ENCODE measurements at regions not wholly inside any gene's neighbourhood (a gene's known extent, or its start where the extent isn't known, plus 50 kb on each side); places are given as distances from the start of the nearest gene placed in this dataset.

GRCh38 chr11:71165771-71166170 is 86.6 kb downstream of the SHANK2 start:
- no peak overlapping the region for H2BK12ac ChIP-seq (ENCODE audit: low read depth, low read length)
- H2AFZ ChIP-seq (ENCODE audit: low read length): no peak overlapping the region
- CTCF ChIA-PET (ENCODE audit: partially characterized antibody): no interaction called here
- H3K14ac ChIP-seq (ENCODE audit: insufficient read length): no peak overlapping the region
- H3K79me2 ChIP-seq (ENCODE audit: control insufficient read depth in 1 of 2, insufficient read depth in 2 of 2, low read length in 2 of 2): peaks cover 0 to 11% of the 10 kb centered on the region in 2 experiments; a peak in 1 of 4 replicates
- no peaks in the 10 kb centered on the region for H3K27me3 ChIP-seq (replicated peaks in 1 of 4; ENCODE audit: control insufficient read depth in 3 of 4, extremely low read depth in 1 of 4, insufficient read depth in 3 of 4, low read length in 3 of 4)
- no peak overlapping the region for H4K8ac ChIP-seq (ENCODE audit: extremely low read depth, insufficient read depth, low read length)
- H3K56ac ChIP-seq (replicated peaks; ENCODE audit: insufficient read length, low read depth, low read length): no peak overlapping the region
- H2BK20ac ChIP-seq (ENCODE audit: low read length): no peak overlapping the region
- no peak overlapping the region for H2AK5ac ChIP-seq (ENCODE audit: low read depth, low read length)
- no peaks in the 10 kb centered on the region for H4K20me1 ChIP-seq (replicated peaks in 1 of 2; ENCODE audit: control insufficient read depth in 1 of 2, insufficient read depth in 2 of 2, low read length in 2 of 2)
- H3K23ac ChIP-seq (ENCODE audit: insufficient read length): no peak overlapping the region
- peaks cover 0 to 3% of the 10 kb centered on the region in 2 experiments; a peak in 2 of 4 replicates for H3K9me3 ChIP-seq (ENCODE audit: insufficient read depth in 2 of 2, low read depth in 1 of 2, low read length in 1 of 2)
- H3K27ac ChIP-seq (ENCODE audit: low read depth, low read length): no peak overlapping the region
- no peak overlapping the region for H2BK5ac ChIP-seq (ENCODE audit: low read depth, low read length)
- peaks cover 0 to 2% (median 0%) of the 10 kb centered on the region in 4 experiments; a peak in 1 of 7 replicates for H3K4me1 ChIP-seq (replicated peaks in 1 of 4; ENCODE audit: control insufficient read depth in 3 of 4, insufficient read depth in 4 of 4, low read length in 3 of 4)
- H3K4me2 ChIP-seq (ENCODE audit: insufficient read depth in 1 of 2, low read depth in 2 of 2, low read length in 2 of 2): no peak overlapping the region
- no peak overlapping the region for H3K9ac ChIP-seq (replicated peaks in 1 of 4; ENCODE audit: extremely low read depth in 1 of 4, low read depth in 3 of 4, low read length in 3 of 4)
- no peak overlapping the region for H3K4me3 ChIP-seq (ENCODE audit: extremely low read depth in 1 of 4, insufficient read depth in 2 of 4, low read depth in 3 of 4, low read length in 4 of 4)
- no peak overlapping the region for H4K91ac ChIP-seq (replicated peaks; ENCODE audit: insufficient read length, low read length)
- H3K4ac ChIP-seq (replicated peaks; ENCODE audit: insufficient read length, low read depth, low read length): no peak overlapping the region
- FAIRE-seq (no peak), DNase-seq (ENCODE audit: low read depth in 1 of 2, low spot score in 2 of 2) (no peak)
- no peak overlapping the region for H3K18ac ChIP-seq (ENCODE audit: extremely low read depth, low read length)
- peaks cover 4% of the 10 kb centered on the region for H3K79me1 ChIP-seq (ENCODE audit: low read depth, low read length)
- H3K36me3 ChIP-seq (ENCODE audit: control insufficient read depth in 2 of 4, insufficient read depth in 4 of 4, low read length in 3 of 4): no peaks in the 10 kb centered on the region
- POLR2A ChIA-PET (ENCODE audit: partially characterized antibody): no interaction called here
- H2BK120ac ChIP-seq (replicated peaks; ENCODE audit: low read depth, low read length): no peak overlapping the region
- H3K23me2 ChIP-seq (ENCODE audit: low read depth, low read length): no peaks in the 10 kb centered on the region
- H4K5ac ChIP-seq (ENCODE audit: insufficient read length, low read depth, low read length): no peak overlapping the region
- WGBS, 2 experiments (ENCODE audit: extremely low coverage in 1 of 2, insufficient coverage in 1 of 2, insufficient read length in 1 of 2, insufficient replicate concordance in 2 of 2, low coverage in 1 of 2, low lambda C conversion rate in 2 of 2, missing lambda C conversion rate in 1 of 2): 97% methylated on average over 11 of the region's 12 CpGs; no CpG with 5 or more reads in 1 of the 2 experiments
- no peak overlapping the region for H2BK15ac ChIP-seq (ENCODE audit: low read length)
- TF ChIP-seq TCF12 (IDR thresholded peaks at IDR 0.05; ENCODE audit: low read depth, low read length) (no peak), POU5F1 (IDR thresholded peaks at IDR 0.05; ENCODE audit: low read depth, low read length) (no peak), KDM1A (IDR thresholded peaks at IDR 0.05; ENCODE audit: borderline replicate concordance, low read length) (no peak), ATF2 (IDR thresholded peaks at IDR 0.05; ENCODE audit: low read length) (no peak), NRF1 (IDR thresholded peaks at IDR 0.05; ENCODE audit: low read depth, low read length) (no peak), CEBPB (IDR thresholded peaks at IDR 0.05; ENCODE audit: low read depth, low read length) (no peak), SP4 (IDR thresholded peaks at IDR 0.05; ENCODE audit: low read length) (no peak), EZH2 (IDR thresholded peaks at IDR 0.05; ENCODE audit: low read depth, low read length, severe bottlenecking) (no peak), JUN (IDR thresholded peaks at IDR 0.05; ENCODE audit: low read depth, low read length) (no peak), MAX (IDR thresholded peaks at IDR 0.05) (no peak), RBBP5 (IDR thresholded peaks at IDR 0.05; ENCODE audit: borderline replicate concordance, low read depth, low read length) (no peak), EGR1 (IDR thresholded peaks at IDR 0.05; ENCODE audit: borderline replicate concordance, low read depth, low read length) (no peak), EP300 (IDR thresholded peaks at IDR 0.05; ENCODE audit: borderline replicate concordance in 1 of 2, low read depth in 2 of 2, low read length in 2 of 2) (no peak)

Measured in H1 (cell line).